Natural killer cell (primary cell): ENCODE measurements at regions not wholly inside any gene's neighbourhood (a gene's known extent, or its start where the extent isn't known, plus 50 kb on each side); places are given as distances from the start of the nearest gene placed in this dataset.

Source experiments
- ATAC-seq, 3 donors: fragments of 150-1000 bp in 2 of 3; fragments of 200-7000 bp in 1 of 3; cut with Tn5 transposase; 1 replicate in 1 of 3; 2 replicates in 2 of 3; pipeline ENCODE4 v1.10.0; 2021; ENCODE audit warnings: mild to moderate bottlenecking in 2 of 3, moderate library complexity in 2 of 3
- DNase-seq, 2 donors: peaks; one replicate each; pipeline versions ENCODE4 v3.0.0 to v3.0.0-alpha.2; 2013 to 2021; ENCODE audit warnings: mixed read lengths in 1 of 2
- H3K27ac ChIP-seq: one replicate; pipeline ENCODE4 v1.5.1; 2013; ENCODE audit warnings: mild to moderate bottlenecking, low read length
- H3K27me3 ChIP-seq: one replicate; pipeline ENCODE4 v1.6.1; 2013; ENCODE audit warnings: low read length; ENCODE audit not compliant: control insufficient read depth, insufficient read depth
- H3K36me3 ChIP-seq: one replicate; pipeline ENCODE4 v1.6.1; 2013; ENCODE audit warnings: low read length; ENCODE audit not compliant: control insufficient read depth, insufficient read depth
- H3K4me1 ChIP-seq: one replicate; pipeline ENCODE4 v1.6.1; 2013; ENCODE audit warnings: low read length; ENCODE audit not compliant: control insufficient read depth, insufficient read depth
- H3K4me3 ChIP-seq: one replicate; pipeline ENCODE4 v1.5.1; 2013; ENCODE audit warnings: low read length
- H3K9me3 ChIP-seq: one replicate; pipeline ENCODE4 v1.6.1; 2013; ENCODE audit warnings: low read length; ENCODE audit not compliant: control insufficient read depth, insufficient read depth
- H3K27ac Mint-ChIP-seq, 2 donors: one replicate each; pipeline ENCODE4 v1.8.0; 2022; ENCODE audit warnings: mild to moderate bottlenecking in 2 of 2, mixed read lengths in 2 of 2, moderate library complexity in 1 of 2
- H3K27me3 Mint-ChIP-seq, 2 donors: one replicate each; pipeline ENCODE4 v1.8.0; 2022; ENCODE audit warnings: low read depth in 2 of 2, mixed read lengths in 2 of 2
- H3K36me3 Mint-ChIP-seq: one replicate; pipeline ENCODE4 v1.8.0; 2022; ENCODE audit warnings: mixed read lengths
- H3K4me1 Mint-ChIP-seq, 2 donors: one replicate each; pipeline ENCODE4 v1.8.0; 2022; ENCODE audit warnings: mixed read lengths in 2 of 2
- H3K4me3 Mint-ChIP-seq: one replicate; pipeline ENCODE4 v1.8.0; 2022; ENCODE audit warnings: mild to moderate bottlenecking, moderate library complexity, mixed read lengths
- H3K9me3 Mint-ChIP-seq, 2 donors: one replicate each; pipeline ENCODE4 v1.8.0; 2022; ENCODE audit warnings: mixed read lengths in 2 of 2
- CTCF ChIP-seq: fragments of 200-600 bp; IDR thresholded peaks from one replicate; pipeline ENCODE4 v1.8.0; 2022; ENCODE audit warnings: antibody characterized with exemption
- WGBS: methylation state at CpG from one replicate; pipeline ENCODE4 v1.1.7; 2013; ENCODE audit warnings: missing lambda C conversion rate; ENCODE audit not compliant: insufficient coverage; 5-methylcytosine and 5-hydroxymethylcytosine counted together
- intact Hi-C: fragments of 100-400 bp; cut with micrococcal nuclease; formaldehyde crosslinking; loops from one replicate; pipeline ENCODE4 v1.14.2; 2022

DNA sequence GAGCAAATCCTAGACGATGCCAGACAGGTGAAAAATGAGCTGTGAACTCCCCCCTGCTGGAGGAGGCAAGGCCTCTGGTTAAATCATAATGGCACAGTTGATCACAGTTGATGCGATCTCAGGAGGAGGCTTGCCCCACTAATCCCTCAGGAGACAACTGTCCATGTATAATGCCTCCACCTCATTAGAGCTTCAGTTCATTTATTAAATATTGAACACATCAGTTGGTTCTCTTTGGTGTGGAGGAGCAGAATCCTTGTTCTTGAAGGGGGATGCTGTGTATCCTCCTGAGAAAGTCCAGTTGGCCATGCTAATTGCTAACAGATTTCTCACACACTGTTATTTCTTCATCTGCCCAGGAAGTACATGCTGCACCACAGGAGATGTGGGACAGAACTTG lies 290.5 kb downstream of the IGSF11 start:
- H3K4me1 Mint-ChIP-seq, result no peaks in the 10 kb centered on the region
- H3K36me3 Mint-ChIP-seq, result no peaks in the 10 kb centered on the region
- DNase-seq, result no peak
- no peak overlapping the region for H3K27ac Mint-ChIP-seq
- no peaks in the 10 kb centered on the region for H3K4me1 ChIP-seq
- H3K4me3 Mint-ChIP-seq, result no peak overlapping the region
- no peak for TF ChIP-seq CTCF
- intact Hi-C loops, result no loop called here
- H3K4me3 ChIP-seq, result no peak overlapping the region
- no peaks in the 10 kb centered on the region for H3K27me3 ChIP-seq
- no peak for ATAC-seq
- peaks cover 14 to 18% of the 10 kb centered on the region in 2 donors for H3K9me3 Mint-ChIP-seq
- no peaks in the 10 kb centered on the region for H3K27me3 Mint-ChIP-seq
- 83% methylated on average over 2 of the region's 2 CpGs for WGBS
- H3K36me3 ChIP-seq, result no peaks in the 10 kb centered on the region
- no peak overlapping the region for H3K27ac ChIP-seq
- no peaks in the 10 kb centered on the region for H3K9me3 ChIP-seq

DNA sequence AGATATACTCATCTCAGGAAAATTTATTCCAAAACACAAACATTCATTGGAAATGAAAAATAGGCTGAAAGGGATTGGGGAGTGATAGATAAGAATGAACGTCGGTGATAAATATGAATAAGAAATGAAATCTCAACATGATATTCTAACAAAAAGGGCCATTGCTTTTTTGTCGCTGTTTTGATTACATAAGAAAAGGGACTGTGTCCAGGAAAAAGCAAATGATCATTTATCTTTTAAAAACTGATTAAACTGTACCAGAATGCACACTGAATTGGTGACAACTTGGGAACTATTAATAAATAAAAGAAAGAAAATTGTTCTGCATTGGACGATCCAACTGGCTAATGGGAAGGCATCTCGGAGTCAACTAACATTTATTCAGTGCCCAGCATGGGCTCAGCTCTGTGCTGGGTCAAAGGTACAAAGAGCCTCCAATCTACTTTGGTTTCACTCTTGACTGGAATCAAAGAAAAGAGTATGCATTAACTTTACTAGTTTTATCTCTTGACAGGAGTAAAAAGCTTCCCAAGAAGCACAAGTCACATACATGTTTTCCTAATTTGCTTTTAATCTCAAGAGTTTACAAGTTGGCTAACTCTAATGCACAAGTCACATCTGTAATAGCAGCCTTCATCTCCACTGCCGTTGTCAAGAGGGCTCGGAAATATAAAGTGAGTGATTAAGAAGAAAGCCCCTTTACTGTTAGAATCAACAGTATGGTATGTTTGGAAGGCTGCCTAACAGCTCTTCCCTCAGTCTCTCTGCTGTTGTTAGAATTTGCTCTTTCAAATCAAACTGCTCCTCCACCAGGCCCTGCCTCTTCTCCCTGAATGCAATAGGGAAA lies 280.0 kb downstream of the IGSF11 start:
- H3K36me3 ChIP-seq, result no peaks in the 10 kb centered on the region

DNA sequence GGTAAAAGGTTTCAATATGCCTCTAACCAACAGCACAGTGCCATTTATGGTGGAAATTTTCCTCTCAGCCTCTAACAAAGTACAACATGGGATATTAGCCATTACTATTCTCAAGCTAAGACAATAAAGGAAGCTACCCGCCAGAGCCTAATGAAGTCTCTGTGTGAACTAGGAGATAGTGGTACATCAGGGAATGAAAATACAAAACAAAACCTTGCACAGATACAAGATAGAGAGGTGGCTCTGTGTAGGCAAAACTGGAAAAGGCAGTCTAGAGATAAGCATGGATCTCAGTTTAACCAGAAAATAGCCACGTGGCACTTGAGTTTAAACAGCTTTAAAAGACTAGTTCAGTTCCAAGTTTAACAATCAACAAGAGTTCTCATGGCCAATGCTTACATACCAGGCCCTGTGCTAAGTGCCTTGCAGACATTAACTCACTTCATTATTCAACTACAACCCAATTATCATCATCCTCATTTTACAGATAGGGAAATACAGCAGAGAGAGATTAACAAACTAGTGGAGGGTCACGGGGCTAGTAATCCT lies 279.3 kb downstream of the IGSF11 start:
- WGBS, result 78% methylated on average over 2 of the region's 3 CpGs
- Mint-ChIP-seq H3K27ac (no peak overlapping the region), H3K9me3 (peaks cover 7 to 8% of the 10 kb centered on the region in 2 donors), H3K4me3 (no peak overlapping the region), H3K4me1 (no peaks in the 10 kb centered on the region), H3K36me3 (no peaks in the 10 kb centered on the region), H3K27me3 (no peaks in the 10 kb centered on the region)
- Histone ChIP-seq H3K27ac (no peak overlapping the region), H3K9me3 (no peaks in the 10 kb centered on the region), H3K36me3 (no peaks in the 10 kb centered on the region), H3K27me3 (no peaks in the 10 kb centered on the region), H3K4me1 (no peaks in the 10 kb centered on the region), H3K4me3 (no peak overlapping the region)
- ATAC-seq (no peak), DNase-seq (no peak)
- no peak for TF ChIP-seq CTCF
- intact Hi-C loops, result no loop called here

More for the DNA sequence above, 280.0 kb downstream of the IGSF11 start:
- H3K4me1 Mint-ChIP-seq, result no peaks in the 10 kb centered on the region
- H3K36me3 Mint-ChIP-seq, result no peaks in the 10 kb centered on the region
- Histone ChIP-seq H3K27me3 (no peaks in the 10 kb centered on the region), H3K27ac (no peak overlapping the region), H3K4me1 (no peaks in the 10 kb centered on the region), H3K9me3 (no peaks in the 10 kb centered on the region), H3K4me3 (no peak overlapping the region)
- no peak for ATAC-seq
- 94% methylated on average over 5 of the region's 7 CpGs for WGBS
- no peak overlapping the region for H3K27ac Mint-ChIP-seq
- intact Hi-C loops, result no loop called here
- H3K9me3 Mint-ChIP-seq, result peaks cover 7 to 8% of the 10 kb centered on the region in 2 donors
- no peaks in the 10 kb centered on the region for H3K27me3 Mint-ChIP-seq
- DNase-seq, result no peak
- H3K4me3 Mint-ChIP-seq, result no peak overlapping the region
- no peak for TF ChIP-seq CTCF
